ENCODE measurements at regions not wholly inside any gene's neighbourhood (a gene's known extent, or its start where the extent isn't known, plus 50 kb on each side); places are given as distances from the start of the nearest gene placed in this dataset.

DNA sequence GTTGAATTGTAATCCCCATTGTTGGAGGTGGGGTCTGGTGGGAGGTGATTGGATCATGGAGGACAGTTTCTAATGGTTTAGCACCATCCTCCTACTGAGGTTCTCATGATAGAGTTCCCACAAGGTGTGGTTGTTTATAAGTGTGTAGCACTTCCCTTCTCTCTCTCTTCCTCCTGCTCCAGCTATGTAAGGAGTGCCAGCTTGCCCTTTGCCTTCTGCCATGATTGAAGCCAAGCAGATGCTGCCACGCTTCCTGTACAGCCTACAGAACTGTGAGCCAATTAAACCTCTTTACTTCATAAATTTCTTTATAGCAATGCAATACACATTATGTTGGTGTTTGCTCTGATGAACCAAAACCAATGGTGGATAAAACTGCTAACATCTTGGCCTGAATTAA lies 238.2 kb downstream of the EFNB2 start:
- TF ChIP-seq CTCF (IDR thresholded peaks at IDR 0.05) (no peak), POLR2A (IDR thresholded peaks at IDR 0.05) (no peak)

Data from thyroid gland (tissue), 4 donors.